Hepatocyte (in vitro differentiated cells): ENCODE measurements at regions not wholly inside any gene's neighbourhood (a gene's known extent, or its start where the extent isn't known, plus 50 kb on each side); places are given as distances from the start of the nearest gene placed in this dataset.

Source experiments
- DNase-seq: peaks from one replicate; pipeline ENCODE4 v3.0.0-alpha.2; 2016; ENCODE audit warnings: low spot score
- H2AFZ ChIP-seq: fragments of 200-600 bp; sonication (generic); 2 replicates; pipeline ENCODE4 v1.6.0; 2016; ENCODE audit warnings: antibody characterized with exemption, mild to moderate bottlenecking
- H3K27ac ChIP-seq: fragments of 200-600 bp; sonication (generic); 2 replicates; pipeline ENCODE4 v1.5.1; 2016; ENCODE audit warnings: mild to moderate bottlenecking
- H3K27me3 ChIP-seq: fragments of 200-600 bp; sonication (generic); 2 replicates; pipeline ENCODE4 v1.6.1; 2016
- H3K36me3 ChIP-seq: fragments of 200-600 bp; sonication (generic); replicated peaks from 2 replicates; pipeline ENCODE4 v1.5.1; 2016; ENCODE audit warnings: low read depth; ENCODE audit not compliant: insufficient read depth
- H3K4me1 ChIP-seq: fragments of 200-600 bp; sonication (generic); 2 replicates; pipeline ENCODE4 v1.5.1; 2016; ENCODE audit warnings: mild to moderate bottlenecking, moderate library complexity; ENCODE audit not compliant: insufficient read depth
- H3K4me2 ChIP-seq: fragments of 200-600 bp; sonication (generic); 2 replicates; pipeline ENCODE4 v1.6.0; 2016
- H3K4me3 ChIP-seq: fragments of 200-600 bp; sonication (generic); 2 replicates; pipeline ENCODE4 v1.5.1; 2016; ENCODE audit warnings: mild to moderate bottlenecking
- H3K79me2 ChIP-seq: fragments of 200-600 bp; sonication (generic); 2 replicates; pipeline ENCODE4 v1.6.0; 2017; ENCODE audit warnings: mild to moderate bottlenecking
- H3K9me2 ChIP-seq: fragments of 200-600 bp; sonication (generic); replicated peaks from 2 replicates; pipeline ENCODE4 v1.6.0; 2017; ENCODE audit warnings: mild to moderate bottlenecking; ENCODE audit not compliant: insufficient read depth
- H3K9me3 ChIP-seq: fragments of 200-600 bp; sonication (generic); 2 replicates; pipeline ENCODE4 v1.5.1; 2016; ENCODE audit warnings: low read depth, mild to moderate bottlenecking
- H4K20me1 ChIP-seq: fragments of 200-600 bp; sonication (generic); 2 replicates; pipeline ENCODE4 v1.6.0; 2016; ENCODE audit warnings: mild to moderate bottlenecking; ENCODE audit not compliant: insufficient read depth, poor library complexity, severe bottlenecking
- CTCF ChIP-seq: fragments of 200-600 bp; sonication (generic); IDR thresholded peaks from 2 replicates; pipeline ENCODE4 v1.5.1; 2016; ENCODE audit warnings: antibody characterized with exemption, mild to moderate bottlenecking; ENCODE audit not compliant: poor library complexity
- EZH2 ChIP-seq: fragments of 200-600 bp; sonication (generic); IDR thresholded peaks from 2 replicates; pipeline ENCODE4 v1.6.1; 2016; ENCODE audit warnings: antibody characterized with exemption, mild to moderate bottlenecking, borderline replicate concordance
- EZH2phosphoT487 ChIP-seq: fragments of 200-600 bp; sonication (generic); IDR thresholded peaks from one replicate; pipeline ENCODE4 v1.6.1; 2018; ENCODE audit warnings: antibody characterized with exemption, mild to moderate bottlenecking, low read depth, moderate library complexity; ENCODE audit not compliant: unreplicated experiment, severe bottlenecking
- WGBS: methylation state at CpG from one replicate; pipeline ENCODE4 v1.1.6; 2016; ENCODE audit warnings: low lambda C conversion rate; ENCODE audit errors: missing lambda C conversion rate; 5-methylcytosine and 5-hydroxymethylcytosine counted together

- no peak overlapping the region for H3K4me2 ChIP-seq
- no peak overlapping the region for H2AFZ ChIP-seq
- DNase-seq: no peak
- no peaks in the 10 kb centered on the region for H4K20me1 ChIP-seq
- 56% methylated on average over 1 of the region's 1 CpG for WGBS
- H3K9me2 ChIP-seq: no peaks in the 10 kb centered on the region
- no peaks in the 10 kb centered on the region for H3K9me3 ChIP-seq
- H3K4me3 ChIP-seq: no peak overlapping the region
- TF ChIP-seq EZH2phosphoT487: no peak
- no peak for TF ChIP-seq CTCF
- TF ChIP-seq EZH2: no peak
- no peak overlapping the region for H3K27ac ChIP-seq
- H3K4me1 ChIP-seq: no peaks in the 10 kb centered on the region
- H3K79me2 ChIP-seq: no peaks in the 10 kb centered on the region
- no peaks in the 10 kb centered on the region for H3K27me3 ChIP-seq
- H3K36me3 ChIP-seq: no peaks in the 10 kb centered on the region
These were observed 191.5 kb upstream of the GDNF start for GRCh38 chr5:38031304-38031703.

- TF ChIP-seq CTCF (no peak), EZH2phosphoT487 (no peak), EZH2 (no peak)
- 95% methylated on average over 6 of the region's 6 CpGs for WGBS
- no peak for DNase-seq
These were observed 189.7 kb upstream of the GDNF start for GRCh38 chr5:38029397-38030065.

GRCh38 chr5:38023799-38024198, 184.0 kb upstream of the GDNF start:
- Histone ChIP-seq H4K20me1 (no peaks in the 10 kb centered on the region), H3K9me3 (peaks cover 4% of the 10 kb centered on the region), H3K4me3 (no peak overlapping the region), H3K79me2 (no peaks in the 10 kb centered on the region), H2AFZ (no peak overlapping the region), H3K4me2 (no peak overlapping the region), H3K36me3 (no peaks in the 10 kb centered on the region), H3K4me1 (no peaks in the 10 kb centered on the region), H3K9me2 (no peaks in the 10 kb centered on the region), H3K27ac (no peak overlapping the region), H3K27me3 (no peaks in the 10 kb centered on the region)
- 75% methylated on average over 4 of the region's 4 CpGs for WGBS
- DNase-seq: no peak
- TF ChIP-seq EZH2 (no peak), CTCF (peak; percentile 20)

More at GRCh38 chr5:38029397-38030065, 189.7 kb upstream of the GDNF start:
- H3K4me3 ChIP-seq: no peak overlapping the region
- no peaks in the 10 kb centered on the region for H3K4me1 ChIP-seq
- no peak overlapping the region for H2AFZ ChIP-seq
- H3K27me3 ChIP-seq: no peaks in the 10 kb centered on the region
- H3K9me2 ChIP-seq: no peaks in the 10 kb centered on the region
- H4K20me1 ChIP-seq: no peaks in the 10 kb centered on the region
- no peaks in the 10 kb centered on the region for H3K79me2 ChIP-seq
- H3K4me2 ChIP-seq: no peak overlapping the region
- H3K27ac ChIP-seq: no peak overlapping the region
- H3K36me3 ChIP-seq: no peaks in the 10 kb centered on the region
- no peaks in the 10 kb centered on the region for H3K9me3 ChIP-seq
